HepG2 (cell line): ENCODE measurements at regions not wholly inside any gene's neighbourhood (a gene's known extent, or its start where the extent isn't known, plus 50 kb on each side); places are given as distances from the start of the nearest gene placed in this dataset.

Experiments used
- ATAC-seq: fragments of 200-7000 bp; cut with Tn5 transposase; 3 replicates; pipeline ENCODE4 v1.9.1; 2020; ENCODE audit warnings: mild to moderate bottlenecking, moderate library complexity
- BruUV-seq: library from RNA; stranded (reverse); fragments of 400-500 nt; replicated peaks from 2 replicates; lab custom pipeline; 2021; lab: Mats Ljungman, UMichigan
- CTCF ChIA-PET: fragments of 300-600 bp; formaldehyde crosslinking; extraction: SDS; loops from one replicate; lab custom pipeline; 2021; ENCODE audit warnings: low total read pairs, inconsistent platforms, low intra/inter-chr PET ratio; lab: Yijun Ruan, JAX
- POLR2A ChIA-PET: fragments of 350-600 bp; sonication (Branson Sonifier 250); formaldehyde crosslinking; loops from one replicate; lab custom pipeline; 2020; ENCODE audit warnings: antibody characterized with exemption, inconsistent platforms; lab: Yijun Ruan, JAX
- DNase-seq: peaks from one replicate; pipeline ENCODE4 v3.0.0-alpha.2; 2015; ENCODE audit warnings: low spot score
- FAIRE-seq: peaks from 3 replicates; lab custom pipeline; 2011; peaks lifted over from hg19 to GRCh38; lab: Jason Lieb, UNC
- H2AFZ ChIP-seq: one replicate; pipeline ENCODE4 v1.6.1; 2011; ENCODE audit warnings: low read length, inconsistent platforms
- H3K27ac ChIP-seq: fragments of 300-600 bp; 3 replicates; pipeline ENCODE4 v1.8.0; 2011; ENCODE audit warnings: mixed run types, mild to moderate bottlenecking, mixed read lengths, low read length, inconsistent platforms; ENCODE audit not compliant: insufficient read depth; ENCODE audit errors: extremely low read length
- H3K27me3 ChIP-seq, 2 experiments: fragments of 200-600 bp in 1 of 2; 2 replicates in 1 of 2; 3 replicates in 1 of 2; pipeline versions ENCODE4 v1.6.0 to v1.8.0; 2011; ENCODE audit warnings: low read length in 2 of 2, mild to moderate bottlenecking in 2 of 2, moderate library complexity in 2 of 2, inconsistent platforms in 1 of 2; ENCODE audit not compliant: insufficient read depth in 2 of 2, control insufficient read depth in 1 of 2
- H3K36me3 ChIP-seq, 2 experiments: fragments of 200-600 bp in 1 of 2; replicated peaks in 1 of 2; 2 replicates in 1 of 2; 3 replicates in 1 of 2; pipeline versions ENCODE4 v1.5.1 to v1.8.0; 2011; ENCODE audit warnings: low read length in 2 of 2, inconsistent platforms in 1 of 2; ENCODE audit not compliant: insufficient read depth in 2 of 2, control insufficient read depth in 1 of 2
- H3K4me1 ChIP-seq: 2 replicates; pipeline ENCODE4 v1.5.1; 2012; ENCODE audit warnings: low read length, inconsistent platforms; ENCODE audit not compliant: insufficient read depth
- H3K4me2 ChIP-seq: 2 replicates; pipeline ENCODE4 v1.6.0; 2011; ENCODE audit warnings: low read depth, low read length, inconsistent platforms
- H3K4me3 ChIP-seq, 3 experiments: fragments of 200-600 bp in 1 of 3; sonication (generic), shearing (Covaris generic) in 1 of 3; replicated peaks in 1 of 3; 2 replicates each; pipeline ENCODE4 v1.5.1; 2011 to 2016; ENCODE audit warnings: low read length in 3 of 3, inconsistent platforms in 2 of 3, low read depth in 2 of 3, mild to moderate bottlenecking in 2 of 3, control low read depth in 1 of 3, mixed read lengths in 1 of 3; ENCODE audit not compliant: insufficient read depth in 1 of 3
- H3K79me2 ChIP-seq: one replicate; pipeline ENCODE4 v1.6.1; 2011; ENCODE audit warnings: low read length, inconsistent platforms; ENCODE audit not compliant: insufficient read depth
- H3K9ac ChIP-seq: 2 replicates; pipeline ENCODE4 v1.6.0; 2011; ENCODE audit warnings: mild to moderate bottlenecking, low read depth, low read length, inconsistent platforms; ENCODE audit not compliant: insufficient read depth
- H3K9me3 ChIP-seq: 2 replicates; pipeline ENCODE4 v1.5.1; 2012; ENCODE audit warnings: mild to moderate bottlenecking, low read length
- H4K20me1 ChIP-seq: 2 replicates; pipeline ENCODE4 v1.6.0; 2011; ENCODE audit warnings: inconsistent platforms, mild to moderate bottlenecking, low read length, moderate library complexity; ENCODE audit not compliant: insufficient read depth
- BHLHE40 ChIP-seq: IDR thresholded peaks from 2 replicates; pipeline ENCODE4 v1.6.1; 2011; ENCODE audit warnings: low read length, improper control_type of control experiment
- SMARCC2 ChIP-seq: fragments of 450-650 bp; IDR thresholded peaks from 2 replicates; pipeline ENCODE4 v1.6.1; 2017; ENCODE audit warnings: antibody characterized with exemption, mild to moderate bottlenecking
- SOX5 ChIP-seq: IDR thresholded peaks from 2 replicates; pipeline ENCODE4 v1.6.1; 2016; ENCODE audit warnings: borderline replicate concordance
- SRSF1 ChIP-seq: fragments of 200-400 bp; formaldehyde crosslinking; optimal IDR thresholded peaks from 2 replicates; pipeline ENCODE3; 2017; ENCODE audit warnings: mild to moderate bottlenecking, low read depth, low read length, moderate library complexity
- USF2 ChIP-seq, 2 experiments: sonication (generic) in 1 of 2; formaldehyde crosslinking in 1 of 2; IDR thresholded peaks; 2 replicates each; pipeline versions ENCODE4 v1.5.1 to v1.6.1; 2011 to 2020; ENCODE audit warnings: borderline replicate concordance in 1 of 2, low read depth in 1 of 2, low read length in 1 of 2, mild to moderate bottlenecking in 1 of 2, missing genetic modification reagents in 1 of 2, moderate library complexity in 1 of 2
- ZNF276 ChIP-seq: sonication (generic); formaldehyde crosslinking; IDR thresholded peaks from 2 replicates; pipeline ENCODE4 v1.4.0; 2020; ENCODE audit warnings: mild to moderate bottlenecking, low read depth, missing genetic modification reagents
- ZNF746 ChIP-seq: sonication (generic); formaldehyde crosslinking; IDR thresholded peaks from 2 replicates; pipeline ENCODE4 v1.8.0; 2022; ENCODE audit warnings: mild to moderate bottlenecking, missing genetic modification reagents
- WGBS: methylation state at CpG from one replicate; pipeline ENCODE4 v1.1.6; 2017; ENCODE audit warnings: low lambda C conversion rate; 5-methylcytosine and 5-hydroxymethylcytosine counted together
- in situ Hi-C: cut with HindIII; loops from 2 replicates; pipeline ENCODE4 v1.10.0; 2017; ENCODE audit warnings: low pct_unique_long_range_greater_than_20kb; ENCODE audit not compliant: extremely low pct_ligation_motif_present
- intact Hi-C: fragments of 100-400 bp; cut with micrococcal nuclease; formaldehyde crosslinking; loops from one replicate; pipeline ENCODE4 v1.10.0; 2022; ENCODE audit not compliant: unreplicated experiment

- WGBS: under 1% methylated on average over 3 of the region's 3 CpGs
- H4K20me1 ChIP-seq: no peaks in the 10 kb centered on the region
- H3K27me3 ChIP-seq: no peaks in the 10 kb centered on the region
- H3K36me3 ChIP-seq: no peaks in the 10 kb centered on the region
- H3K4me1 ChIP-seq: no peaks in the 10 kb centered on the region
- peak; percentile 56; the same call in 1 of the 2 replicates for TF ChIP-seq BHLHE40
- TF ChIP-seq USF2 (IDR thresholded peaks at IDR 0.05; ENCODE audit: low read depth, low read length): 0 out of 2 replicates have a peak, but pooled peaks have one; percentile 8
- no peak for TF ChIP-seq USF2 (CRISPR knock-in tag; IDR thresholded peaks at IDR 0.05; ENCODE audit: borderline replicate concordance)
- no peak for TF ChIP-seq ZNF746
- TF ChIP-seq SOX5 (CRISPR knock-in tag): peak; percentile 8; the same call in 1 of the 2 replicates
- TF ChIP-seq SRSF1: no peak
- no peak for TF ChIP-seq ZNF276
- no peak for TF ChIP-seq SMARCC2
- TF ChIP-seq, all 625 proteins: peak for 3
- H2AFZ ChIP-seq: no peak overlapping the region
- H3K27ac ChIP-seq: no peak overlapping the region
- ATAC-seq (no peak), FAIRE-seq (no peak), DNase-seq (peak; percentile 14)
- ChIA-PET CTCF (no interaction called here), POLR2A (no interaction called here)
- H3K79me2 ChIP-seq: no peaks in the 10 kb centered on the region
- BruUV-seq: no TSS peak
- no peak overlapping the region for H3K9ac ChIP-seq
- H3K4me3 ChIP-seq: no peak overlapping the region
- no peaks in the 10 kb centered on the region for H3K9me3 ChIP-seq
- intact Hi-C loops: no loop called here
- H3K4me2 ChIP-seq: no peak overlapping the region
- in situ Hi-C loops: no loop called here
Measured at GRCh38 chr2:58633613-58634365, 392.7 kb upstream of the FANCL start.
